H7 (cell line): ENCODE measurements at regions not wholly inside any gene's neighbourhood (a gene's known extent, or its start where the extent isn't known, plus 50 kb on each side); places are given as distances from the start of the nearest gene placed in this dataset.

Experiments used
- DNase-seq: peaks from one replicate; pipeline ENCODE4 v3.0.0; 2012
- H3K27me3 ChIP-seq: 2 replicates; pipeline ENCODE4 v1.6.0; 2011; ENCODE audit warnings: mild to moderate bottlenecking, low read length; ENCODE audit not compliant: control insufficient read depth, insufficient read depth
- H3K36me3 ChIP-seq: replicated peaks from 2 replicates; pipeline ENCODE4 v1.5.1; 2011; ENCODE audit warnings: low read length; ENCODE audit not compliant: control insufficient read depth, insufficient read depth
- H3K4me3 ChIP-seq: 2 replicates; pipeline ENCODE4 v1.5.1; 2011; ENCODE audit warnings: low read depth, mild to moderate bottlenecking, control low read depth, low read length, moderate library complexity; ENCODE audit not compliant: insufficient read depth

GRCh38 chr11:115780646-115781362 lies 276.6 kb upstream of the CADM1 start:
- Histone ChIP-seq H3K36me3 (no peaks in the 10 kb centered on the region), H3K4me3 (no peak overlapping the region), H3K27me3 (no peaks in the 10 kb centered on the region; the same call in 1 of the 2 replicates)
- no peak for DNase-seq

GRCh38 chr11:115778928-115779650 lies 274.9 kb upstream of the CADM1 start:
- DNase-seq = no peak
- no peaks in the 10 kb centered on the region for H3K36me3 ChIP-seq
- no peak overlapping the region for H3K4me3 ChIP-seq
- H3K27me3 ChIP-seq = no peaks in the 10 kb centered on the region; the same call in 1 of the 2 replicates

GRCh38 chr11:115776916-115777315 lies 272.7 kb upstream of the CADM1 start:
- no peaks in the 10 kb centered on the region; the same call in 1 of the 2 replicates for H3K27me3 ChIP-seq
- no peaks in the 10 kb centered on the region for H3K36me3 ChIP-seq
- no peak overlapping the region for H3K4me3 ChIP-seq
- DNase-seq = no peak

GRCh38 chr11:115775846-115776245 lies 271.6 kb upstream of the CADM1 start:
- Histone ChIP-seq H3K27me3 (no peaks in the 10 kb centered on the region; the same call in 1 of the 2 replicates), H3K36me3 (no peaks in the 10 kb centered on the region), H3K4me3 (no peak overlapping the region)
- DNase-seq = no peak

GRCh38 chr11:115774756-115775155 lies 270.5 kb upstream of the CADM1 start:
- Histone ChIP-seq H3K36me3 (no peaks in the 10 kb centered on the region), H3K27me3 (no peaks in the 10 kb centered on the region; the same call in 1 of the 2 replicates)
- no peak for DNase-seq

GRCh38 chr11:115769891-115770290 lies 265.7 kb upstream of the CADM1 start:
- H3K36me3 ChIP-seq = no peaks in the 10 kb centered on the region
- H3K27me3 ChIP-seq = no peaks in the 10 kb centered on the region; the same call in 1 of the 2 replicates
- no peak for DNase-seq
- H3K4me3 ChIP-seq = no peak overlapping the region

More at GRCh38 chr11:115774756-115775155, 270.5 kb upstream of the CADM1 start:
- H3K4me3 ChIP-seq = no peak overlapping the region

- Histone ChIP-seq H3K4me3 (no peak overlapping the region), H3K27me3 (peaks cover under 1% of the 10 kb centered on the region; the same call in 1 of the 2 replicates), H3K36me3 (no peaks in the 10 kb centered on the region)
- DNase-seq = no peak
Observed at GRCh38 chr11:115767883-115768282, 263.7 kb upstream of the CADM1 start.

GRCh38 chr11:115767047-115767802 lies 263.0 kb upstream of the CADM1 start:
- Histone ChIP-seq H3K4me3 (no peak overlapping the region), H3K36me3 (no peaks in the 10 kb centered on the region), H3K27me3 (peaks cover 2% of the 10 kb centered on the region; the same call in 1 of the 2 replicates)
- DNase-seq = no peak

- peaks cover 6% of the 10 kb centered on the region; the same call in 1 of the 2 replicates for H3K27me3 ChIP-seq
- no peak overlapping the region for H3K4me3 ChIP-seq
- no peaks in the 10 kb centered on the region for H3K36me3 ChIP-seq
- DNase-seq = no peak
Observed at GRCh38 chr11:115766561-115766960, 262.3 kb upstream of the CADM1 start.

- H3K27me3 ChIP-seq = peaks cover 11% of the 10 kb centered on the region
- no peak for DNase-seq
- no peaks in the 10 kb centered on the region for H3K36me3 ChIP-seq
- no peak overlapping the region for H3K4me3 ChIP-seq
Observed at GRCh38 chr11:115765803-115766239, 261.6 kb upstream of the CADM1 start.

- H3K36me3 ChIP-seq = no peaks in the 10 kb centered on the region
- H3K4me3 ChIP-seq = no peak overlapping the region
- no peak for DNase-seq
- peaks cover 28% of the 10 kb centered on the region for H3K27me3 ChIP-seq
Observed at GRCh38 chr11:115764176-115764575, 260.0 kb upstream of the CADM1 start.

- peaks cover 39% of the 10 kb centered on the region for H3K27me3 ChIP-seq
- DNase-seq = no peak
- H3K4me3 ChIP-seq = no peak overlapping the region
- H3K36me3 ChIP-seq = no peaks in the 10 kb centered on the region
Observed at GRCh38 chr11:115761817-115762216, 257.6 kb upstream of the CADM1 start.

- Histone ChIP-seq H3K4me3 (no peak overlapping the region), H3K27me3 (peaks cover 39% of the 10 kb centered on the region), H3K36me3 (no peaks in the 10 kb centered on the region)
- no peak for DNase-seq
Observed at GRCh38 chr11:115761348-115761747, 257.1 kb upstream of the CADM1 start.

GRCh38 chr11:115760461-115761320 lies 256.5 kb upstream of the CADM1 start:
- DNase-seq = no peak
- H3K27me3 ChIP-seq = peaks cover 39% of the 10 kb centered on the region
- H3K36me3 ChIP-seq = no peaks in the 10 kb centered on the region
- H3K4me3 ChIP-seq = peak overlapping the region; percentile 52
